Right cardiac atrium (tissue), 5 donors: ENCODE measurements at regions not wholly inside any gene's neighbourhood (a gene's known extent, or its start where the extent isn't known, plus 50 kb on each side); places are given as distances from the start of the nearest gene placed in this dataset.

Experiments
- ATAC-seq, 2 donors: fragments of 200-7000 bp; cut with Tn5 transposase; one replicate each; pipeline versions ENCODE4 v1.8.0 to v1.9.1; 2020; ENCODE audit warnings: moderate library complexity in 2 of 2, mild to moderate bottlenecking in 1 of 2
- DNase-seq, 3 donors: peaks; one replicate each; pipeline ENCODE4 v3.0.0-alpha.2; 2020
- H3K27ac ChIP-seq: one replicate; pipeline ENCODE4 v1.5.1; 2013; ENCODE audit warnings: mild to moderate bottlenecking, low read length, control low read depth, moderate library complexity
- H3K27me3 ChIP-seq: one replicate; pipeline ENCODE4 v1.6.1; 2013; ENCODE audit not compliant: control insufficient read depth, insufficient read depth
- H3K4me1 ChIP-seq: one replicate; pipeline ENCODE4 v1.6.1; 2013; ENCODE audit warnings: low read length; ENCODE audit not compliant: control insufficient read depth, insufficient read depth
- H3K4me3 ChIP-seq: one replicate; pipeline ENCODE4 v1.5.1; 2013; ENCODE audit warnings: low read length, control low read depth
- H3K9me3 ChIP-seq: one replicate; pipeline ENCODE4 v1.6.1; 2013; ENCODE audit warnings: low read length; ENCODE audit not compliant: control insufficient read depth
- WGBS: extraction: QIAGEN DNeasy Blood & Tissue Kit; methylation state at CpG from one replicate; pipeline ENCODE4 v1.1.7; 2013; 5-methylcytosine and 5-hydroxymethylcytosine counted together
- intact Hi-C, 4 donors: fragments of 100-400 bp; cut with DNase I; formaldehyde crosslinking; loops; one replicate each; pipeline versions ENCODE4 v1.11.0 to v1.14.0; 2022 to 2023
- donor health status: healthy with polysubstance abuse.
- donor health status: DM: no; HTN: yes; CAD: no.
- donor health status: DM: no; HTN: no; CAD: no.
- donor health status: DM: no; HTN: yes; CAD: no; lungs with severe emphysema.
- donor health status: DM: yes; HTN: yes; CAD: no.

DNA sequence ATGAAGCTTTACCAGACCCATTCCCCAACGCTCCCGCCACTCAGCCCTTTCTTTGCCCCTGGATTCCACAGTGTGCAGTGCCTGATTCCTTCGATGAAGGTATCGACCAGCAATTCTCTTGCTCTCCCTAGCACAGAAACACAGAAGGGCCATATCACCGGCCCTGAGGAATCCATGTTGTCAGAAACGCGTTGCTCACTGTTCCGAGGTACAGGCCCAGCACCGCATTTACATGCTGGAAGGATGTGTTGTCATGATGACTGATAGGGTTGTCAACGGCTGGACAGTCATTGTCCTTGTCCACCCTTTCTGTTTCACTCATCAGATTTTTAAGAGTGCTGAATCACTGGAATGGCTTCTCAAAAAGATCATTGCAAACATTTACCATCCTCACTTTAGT lies 57.2 kb upstream of the GPR6 start:
- Histone ChIP-seq H3K27ac (no peak overlapping the region), H3K27me3 (no peaks in the 10 kb centered on the region), H3K4me1 (no peaks in the 10 kb centered on the region), H3K4me3 (no peak overlapping the region), H3K9me3 (no peaks in the 10 kb centered on the region)
- ATAC-seq, result no peak
- WGBS, result 58% methylated on average over 10 of the region's 10 CpGs
- no peak for DNase-seq
- intact Hi-C loops, result no loop called here

DNA sequence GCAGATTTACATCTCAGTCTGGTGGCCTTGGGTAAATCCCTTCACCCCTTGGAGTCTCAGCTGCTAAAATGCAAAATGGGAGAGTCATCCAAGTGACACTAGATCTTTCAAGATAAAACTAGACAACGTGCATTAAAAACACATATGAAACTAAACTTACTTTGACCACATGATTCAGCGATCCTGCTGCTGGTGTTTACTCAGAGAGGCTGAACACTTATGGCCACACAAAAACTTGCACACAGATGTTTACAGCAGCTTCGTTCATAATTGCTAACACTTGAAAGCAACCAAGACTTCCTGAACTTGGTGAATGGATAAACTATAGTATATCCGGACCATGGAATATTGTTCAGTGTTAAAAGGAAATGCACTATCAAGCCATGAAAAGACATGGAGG lies 55.3 kb upstream of the GPR6 start:
- H3K27me3 ChIP-seq, result no peaks in the 10 kb centered on the region
- H3K4me1 ChIP-seq, result no peaks in the 10 kb centered on the region
- H3K9me3 ChIP-seq, result no peaks in the 10 kb centered on the region
- DNase-seq, result no peak
- no peak overlapping the region for H3K27ac ChIP-seq
- intact Hi-C loops, result no loop called here
- 57% methylated on average over 4 of the region's 4 CpGs for WGBS
- H3K4me3 ChIP-seq, result no peak overlapping the region
- no peak for ATAC-seq

DNA sequence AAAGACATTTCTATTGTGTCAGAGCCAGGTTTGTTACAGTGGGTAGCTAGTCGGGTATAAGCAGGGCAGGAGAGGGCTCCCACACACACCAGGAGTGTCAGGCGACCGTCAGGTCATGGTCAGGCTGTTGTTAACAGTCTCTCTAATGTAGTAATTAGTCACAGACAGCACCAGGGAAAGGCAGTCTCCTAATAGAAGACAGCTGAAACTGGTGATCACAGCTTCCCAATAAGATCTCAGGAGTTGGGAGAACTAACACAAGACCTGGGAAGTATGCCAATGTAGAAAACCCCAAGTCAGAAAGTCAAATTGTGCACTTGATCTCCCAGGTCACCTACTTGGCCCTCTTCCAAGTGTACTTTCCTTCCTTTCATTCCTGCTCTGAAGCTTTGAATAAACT lies 53.0 kb upstream of the GPR6 start:
- Histone ChIP-seq H3K9me3 (no peaks in the 10 kb centered on the region), H3K27ac (no peak overlapping the region), H3K4me1 (no peaks in the 10 kb centered on the region), H3K4me3 (no peak overlapping the region), H3K27me3 (no peaks in the 10 kb centered on the region)
- DNase-seq, result no peak
- no peak for ATAC-seq
- intact Hi-C loops, result no loop called here
- 57% methylated on average over 3 of the region's 3 CpGs for WGBS

DNA sequence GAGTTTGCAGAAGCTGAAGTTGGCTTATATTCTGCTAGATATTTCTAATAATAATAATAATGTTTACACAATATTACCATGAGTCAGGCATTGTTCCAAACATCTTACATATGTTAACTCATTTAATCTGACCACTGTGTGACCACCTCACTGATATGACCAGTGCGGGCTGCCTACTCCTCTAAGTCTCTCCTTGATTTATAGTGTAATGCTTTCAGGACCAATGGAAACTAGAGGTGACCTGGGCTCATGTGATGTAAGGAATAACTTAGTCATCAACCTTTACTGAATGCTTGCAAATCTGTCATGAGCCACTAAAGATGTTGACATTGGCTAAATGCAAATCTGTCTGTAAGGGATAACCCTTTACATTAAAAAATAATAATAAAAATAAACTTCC lies 51.1 kb upstream of the GPR6 start:
- Histone ChIP-seq H3K27ac (no peak overlapping the region), H3K27me3 (no peaks in the 10 kb centered on the region), H3K9me3 (no peaks in the 10 kb centered on the region), H3K4me3 (no peak overlapping the region), H3K4me1 (no peaks in the 10 kb centered on the region)
- no peak for ATAC-seq
- DNase-seq, result no peak
- intact Hi-C loops, result no loop called here
- WGBS, result 92% methylated on average over 1 of the region's 1 CpG
